C4-2B (cell line): ENCODE measurements at regions not wholly inside any gene's neighbourhood (a gene's known extent, or its start where the extent isn't known, plus 50 kb on each side); places are given as distances from the start of the nearest gene placed in this dataset.

Source experiments
- CTCF ChIP-seq: fragments of 450-650 bp; conservative IDR thresholded peaks from 2 replicates; pipeline ENCODE4 v1.5.1; 2017; ENCODE audit warnings: mild to moderate bottlenecking
- ZFX ChIP-seq: fragments of 450-650 bp; IDR thresholded peaks from 2 replicates; pipeline ENCODE4 v1.6.1; 2017

- no peak for TF ChIP-seq CTCF
- no peak for TF ChIP-seq ZFX
Measured at GRCh38 chr2:145751155-145751554, 1231.2 kb upstream of the ZEB2 start.
